WTC11 (cell line): ENCODE measurements at regions not wholly inside any gene's neighbourhood (a gene's known extent, or its start where the extent isn't known, plus 50 kb on each side); places are given as distances from the start of the nearest gene placed in this dataset.

ENCODE experiments used
- ATAC-seq: fragments of 200-7000 bp; cut with Tn5 transposase; 2 replicates; pipeline ENCODE4 v1.10.0; 2021; ENCODE audit warnings: mild to moderate bottlenecking, moderate library complexity
- CTCF ChIA-PET: fragments of 300-600 bp; sonication (Branson Sonifier 250); formaldehyde crosslinking; loops from one replicate; lab custom pipeline; 2021; ENCODE audit warnings: antibody characterized with exemption; lab: Charles Lee
- POLR2A ChIA-PET: fragments of 350-600 bp; sonication (Branson Sonifier 250); formaldehyde crosslinking; loops from one replicate; lab custom pipeline; 2021; ENCODE audit warnings: antibody characterized with exemption; lab: Charles Lee
- DNase-seq: peaks from one replicate; pipeline ENCODE4 v3.0.0; 2021; ENCODE audit warnings: low spot score
- H3K27ac Mint-ChIP-seq: 2 replicates; pipeline ENCODE4 v1.8.0; 2021; ENCODE audit warnings: mixed read lengths
- H3K27me3 Mint-ChIP-seq: 2 replicates; pipeline ENCODE4 v1.8.0; 2021; ENCODE audit warnings: low read depth, mild to moderate bottlenecking, moderate library complexity, mixed read lengths
- H3K36me3 Mint-ChIP-seq: 2 replicates; pipeline ENCODE4 v1.8.0; 2021; ENCODE audit warnings: mixed read lengths
- H3K4me1 Mint-ChIP-seq: 2 replicates; pipeline ENCODE4 v1.8.0; 2022; ENCODE audit warnings: mixed read lengths
- H3K4me3 Mint-ChIP-seq: 2 replicates; pipeline ENCODE4 v1.8.0; 2021; ENCODE audit warnings: mild to moderate bottlenecking, moderate library complexity, mixed read lengths
- H3K9me3 Mint-ChIP-seq: 2 replicates; pipeline ENCODE4 v1.8.0; 2021; ENCODE audit warnings: mixed read lengths
- CBFB ChIP-seq: sonication (generic); formaldehyde crosslinking; IDR thresholded peaks from 2 replicates; pipeline ENCODE4 v1.8.1; 2022; ENCODE audit warnings: mild to moderate bottlenecking, low read depth, missing genetic modification reagents
- E2F4 ChIP-seq: sonication (generic); formaldehyde crosslinking; IDR thresholded peaks from 2 replicates; pipeline ENCODE4 v1.8.1; 2022; ENCODE audit warnings: low read depth, mild to moderate bottlenecking, moderate library complexity, missing genetic modification reagents, borderline replicate concordance
- ELF4 ChIP-seq: sonication (generic); formaldehyde crosslinking; IDR thresholded peaks from 2 replicates; pipeline ENCODE4 v1.8.1; 2022; ENCODE audit warnings: low read depth, mild to moderate bottlenecking, moderate library complexity, missing genetic modification reagents
- ETV6 ChIP-seq: sonication (generic); formaldehyde crosslinking; IDR thresholded peaks from 2 replicates; pipeline ENCODE4 v1.8.1; 2022; ENCODE audit warnings: mild to moderate bottlenecking, missing genetic modification reagents
- FOXP4 ChIP-seq: sonication (generic); formaldehyde crosslinking; IDR thresholded peaks from 2 replicates; pipeline ENCODE4 v1.8.0; 2022; ENCODE audit warnings: mild to moderate bottlenecking, missing genetic modification reagents
- IRF1 ChIP-seq: sonication (generic); formaldehyde crosslinking; IDR thresholded peaks from 2 replicates; pipeline ENCODE4 v1.8.0; 2023; ENCODE audit warnings: missing genetic modification reagents
- JAZF1 ChIP-seq: fragments of 250-450 bp; sonication (Bioruptor Pico); IDR thresholded peaks from 2 replicates; pipeline ENCODE4 v1.9.0; 2021; ENCODE audit warnings: moderate library complexity, mild to moderate bottlenecking, inconsistent platforms
- NFE2L1 ChIP-seq: sonication (generic); formaldehyde crosslinking; IDR thresholded peaks from 2 replicates; pipeline ENCODE4 v1.8.1; 2023; ENCODE audit warnings: missing genetic modification reagents
- NR1H2 ChIP-seq: sonication (generic); formaldehyde crosslinking; IDR thresholded peaks from 2 replicates; pipeline ENCODE4 v1.9.0; 2021; ENCODE audit warnings: mild to moderate bottlenecking, moderate library complexity, missing genetic modification reagents
- SMAD3 ChIP-seq: sonication (generic); formaldehyde crosslinking; IDR thresholded peaks from 2 replicates; pipeline ENCODE4 v1.8.0; 2022; ENCODE audit warnings: missing genetic modification reagents, mild to moderate bottlenecking, borderline replicate concordance
- SP1 ChIP-seq: sonication (generic); formaldehyde crosslinking; conservative IDR thresholded peaks from 2 replicates; pipeline ENCODE4 v1.8.1; 2022; ENCODE audit warnings: missing genetic modification reagents
- STAT6 ChIP-seq: sonication (generic); formaldehyde crosslinking; conservative IDR thresholded peaks from 2 replicates; pipeline ENCODE4 v1.8.1; 2023; ENCODE audit warnings: mild to moderate bottlenecking, low read depth, missing genetic modification reagents, moderate library complexity
- USF2 ChIP-seq: sonication (generic); formaldehyde crosslinking; IDR thresholded peaks from 2 replicates; pipeline ENCODE4 v1.8.1; 2023; ENCODE audit warnings: mild to moderate bottlenecking, missing genetic modification reagents, moderate library complexity
- ZBTB43 ChIP-seq: sonication (generic); formaldehyde crosslinking; IDR thresholded peaks from 2 replicates; pipeline ENCODE4 v1.8.1; 2023; ENCODE audit warnings: mild to moderate bottlenecking, missing genetic modification reagents
- ZMAT4 ChIP-seq: fragments of 250-450 bp; sonication (Bioruptor Pico); IDR thresholded peaks from 2 replicates; pipeline ENCODE4 v1.9.0; 2021; ENCODE audit warnings: mild to moderate bottlenecking
- ZNF263 ChIP-seq: sonication (generic); formaldehyde crosslinking; IDR thresholded peaks from 2 replicates; pipeline ENCODE4 v1.8.1; 2022; ENCODE audit warnings: low read depth, mild to moderate bottlenecking, moderate library complexity, missing genetic modification reagents
- ZNF532 ChIP-seq: fragments of 250-450 bp; sonication (Bioruptor Pico); IDR thresholded peaks from 2 replicates; pipeline ENCODE4 v1.9.0; 2021; ENCODE audit warnings: mild to moderate bottlenecking, borderline replicate concordance
- ZNF671 ChIP-seq: fragments of 250-450 bp; sonication (Bioruptor Pico); IDR thresholded peaks from 2 replicates; pipeline ENCODE4 v1.8.0; 2021; ENCODE audit warnings: mild to moderate bottlenecking
- ZSCAN18 ChIP-seq: fragments of 250-450 bp; sonication (Bioruptor Pico); IDR thresholded peaks from 2 replicates; pipeline ENCODE4 v2.1.2; 2022; ENCODE audit warnings: mild to moderate bottlenecking, moderate library complexity

- Mint-ChIP-seq H3K4me1 (no peaks in the 10 kb centered on the region), H3K27ac (no peak overlapping the region), H3K27me3 (no peaks in the 10 kb centered on the region), H3K4me3 (no peak overlapping the region), H3K36me3 (0 out of 2 replicates have a peak, but pooled peaks cover 3% of the 10 kb centered on the region), H3K9me3 (peaks cover 18% of the 10 kb centered on the region)
- ATAC-seq (no peak), DNase-seq (no peak)
- POLR2A ChIA-PET: no interaction called here
- TF ChIP-seq ZMAT4 (CRISPR knock-in tag): no peak
- TF ChIP-seq ZSCAN18 (CRISPR knock-in tag): no peak
- TF ChIP-seq E2F4 (CRISPR knock-in tag): no peak
- TF ChIP-seq NFE2L1: no peak
- no peak for TF ChIP-seq CBFB (CRISPR knock-in tag)
- no peak for TF ChIP-seq SMAD3 (CRISPR knock-in tag)
- TF ChIP-seq SP1: no peak
- TF ChIP-seq USF2: no peak
- no peak for TF ChIP-seq ZNF671 (CRISPR knock-in tag)
- TF ChIP-seq ELF4: no peak
- no peak for TF ChIP-seq ZNF263
- TF ChIP-seq STAT6 (CRISPR knock-in tag): no peak
- CTCF ChIA-PET: no interaction called here
Observed at GRCh38 chr1:105865546-105865945, 1190.9 kb upstream of the PRMT6 start.

- ATAC-seq (no peak), DNase-seq (no peak)
- Mint-ChIP-seq H3K4me3 (no peak overlapping the region), H3K27ac (no peak overlapping the region), H3K27me3 (no peaks in the 10 kb centered on the region; the same call in 1 of the 2 replicates), H3K9me3 (peaks cover 15% of the 10 kb centered on the region; the same call in 1 of the 2 replicates), H3K4me1 (no peaks in the 10 kb centered on the region), H3K36me3 (no peaks in the 10 kb centered on the region)
- ChIA-PET POLR2A (no interaction called here), CTCF (no interaction called here)
- TF ChIP-seq IRF1 (CRISPR knock-in tag): no peak
- no peak for TF ChIP-seq FOXP4 (CRISPR knock-in tag)
- TF ChIP-seq NR1H2 (CRISPR knock-in tag): no peak
- TF ChIP-seq USF2: no peak
- no peak for TF ChIP-seq SP1
- TF ChIP-seq ZNF532 (CRISPR knock-in tag): no peak
- no peak for TF ChIP-seq JAZF1
- TF ChIP-seq SMAD3 (CRISPR knock-in tag): no peak
- TF ChIP-seq ETV6 (CRISPR knock-in tag): no peak
- no peak for TF ChIP-seq ZBTB43 (CRISPR knock-in tag)
Observed at GRCh38 chr1:105872817-105873216, 1183.7 kb upstream of the PRMT6 start.
